Caco-2 (cell line): ENCODE measurements at regions not wholly inside any gene's neighbourhood (a gene's known extent, or its start where the extent isn't known, plus 50 kb on each side); places are given as distances from the start of the nearest gene placed in this dataset.

Experiments used
- BruUV-seq: library from RNA; stranded (reverse); fragments of 400-500 nt; replicated peaks from 2 replicates; lab custom pipeline; 2021; lab: Mats Ljungman, UMichigan
- CTCF ChIA-PET: fragments of 300-600 bp; sonication (Branson Sonifier 250); formaldehyde crosslinking; loops from one replicate; lab custom pipeline; 2022; ENCODE audit warnings: antibody characterized with exemption; lab: Charles Lee
- POLR2A ChIA-PET: fragments of 300-600 bp; sonication (Branson Sonifier 250); formaldehyde crosslinking; loops from one replicate; lab custom pipeline; 2022; ENCODE audit warnings: antibody characterized with exemption; lab: Charles Lee
- DNase-seq, 2 experiments: peaks; one replicate each; pipeline versions ENCODE4 v3.0.0 to v3.0.0-alpha.2; 2020 to 2022
- H3K27me3 ChIP-seq: replicated peaks from 2 replicates; pipeline ENCODE4 v1.6.0; 2011; ENCODE audit warnings: low read length; ENCODE audit not compliant: control insufficient read depth, insufficient read depth
- H3K36me3 ChIP-seq: 2 replicates; pipeline ENCODE4 v1.5.1; 2011; ENCODE audit warnings: low read length; ENCODE audit not compliant: control insufficient read depth, insufficient read depth
- H3K4me1 ChIP-seq: fragments of 250-450 bp; sonication (Bioruptor Pico); 2 replicates; pipeline ENCODE4 v1.5.1; 2020; ENCODE audit warnings: mild to moderate bottlenecking
- H3K4me3 ChIP-seq: 2 replicates; pipeline ENCODE4 v1.5.1; 2011; ENCODE audit warnings: low read depth, mild to moderate bottlenecking, control low read depth, low read length
- H3K9me3 ChIP-seq: fragments of 250-450 bp; sonication (Bioruptor Pico); 2 replicates; pipeline ENCODE4 v1.5.1; 2020; ENCODE audit warnings: mild to moderate bottlenecking, moderate library complexity
- H3K27ac Mint-ChIP-seq: one replicate; pipeline ENCODE4 v1.8.0; 2022; ENCODE audit warnings: mixed read lengths; ENCODE audit not compliant: unreplicated experiment
- H3K27me3 Mint-ChIP-seq: one replicate; pipeline ENCODE4 v1.8.0; 2022; ENCODE audit warnings: mixed read lengths; ENCODE audit not compliant: insufficient read depth, unreplicated experiment
- H3K36me3 Mint-ChIP-seq: one replicate; pipeline ENCODE4 v1.8.0; 2022; ENCODE audit warnings: mild to moderate bottlenecking, mixed read lengths; ENCODE audit not compliant: insufficient read depth, unreplicated experiment
- H3K4me1 Mint-ChIP-seq: one replicate; pipeline ENCODE4 v1.8.0; 2022; ENCODE audit warnings: low read depth, mixed read lengths; ENCODE audit not compliant: unreplicated experiment
- H3K4me3 Mint-ChIP-seq: one replicate; pipeline ENCODE4 v1.8.0; 2022; ENCODE audit warnings: mild to moderate bottlenecking, moderate library complexity, mixed read lengths; ENCODE audit not compliant: unreplicated experiment
- H3K9me3 Mint-ChIP-seq: one replicate; pipeline ENCODE4 v1.8.0; 2022; ENCODE audit warnings: mixed read lengths; ENCODE audit not compliant: unreplicated experiment
- CTCF ChIP-seq, 2 experiments: fragments of 200-600 bp in 1 of 2; IDR thresholded peaks; 1 replicate in 1 of 2; 2 replicates in 1 of 2; pipeline versions ENCODE4 v1.5.1 to v1.8.0; 2011 to 2022; ENCODE audit warnings: antibody characterized with exemption in 1 of 2, control low read depth in 1 of 2, inconsistent platforms in 1 of 2, low read depth in 1 of 2, low read length in 1 of 2, mild to moderate bottlenecking in 1 of 2, moderate library complexity in 1 of 2; ENCODE audit not compliant: insufficient read depth in 1 of 2, severe bottlenecking in 1 of 2, unreplicated experiment in 1 of 2
- intact Hi-C: fragments of 100-400 bp; cut with micrococcal nuclease; formaldehyde crosslinking; loops from one replicate; pipeline ENCODE4 v1.10.0; 2022; ENCODE audit not compliant: unreplicated experiment

GRCh38 chr18:33833842-33834241 is 255.8 kb downstream of the ASXL3 start:
- Mint-ChIP-seq H3K9me3 (no peaks in the 10 kb centered on the region), H3K27me3 (no peaks in the 10 kb centered on the region), H3K4me1 (no peaks in the 10 kb centered on the region), H3K36me3 (no peaks in the 10 kb centered on the region), H3K27ac (no peak overlapping the region), H3K4me3 (no peak overlapping the region)
- no peaks in the 10 kb centered on the region for H3K36me3 ChIP-seq
- H3K27me3 ChIP-seq: no peaks in the 10 kb centered on the region
- ChIA-PET POLR2A (no interaction called here), CTCF (no interaction called here)
- BruUV-seq: no TSS peak
- no peak overlapping the region for H3K4me3 ChIP-seq
- intact Hi-C loops: no loop called here
- no peak for TF ChIP-seq CTCF (IDR thresholded peaks at IDR 0.05; ENCODE audit: insufficient read depth in 1 of 2, low read depth in 1 of 2, low read length in 1 of 2, severe bottlenecking in 1 of 2, unreplicated experiment in 1 of 2)
- no peaks in the 10 kb centered on the region for H3K4me1 ChIP-seq
- no peaks in the 10 kb centered on the region for H3K9me3 ChIP-seq
- no peak for DNase-seq

GRCh38 chr18:33831424-33831823 is 253.4 kb downstream of the ASXL3 start:
- H3K4me3 ChIP-seq: no peak overlapping the region
- no peaks in the 10 kb centered on the region for H3K4me1 ChIP-seq
- Mint-ChIP-seq H3K4me1 (no peaks in the 10 kb centered on the region), H3K4me3 (no peak overlapping the region), H3K27me3 (no peaks in the 10 kb centered on the region), H3K36me3 (no peaks in the 10 kb centered on the region), H3K27ac (no peak overlapping the region), H3K9me3 (no peaks in the 10 kb centered on the region)
- POLR2A ChIA-PET: no interaction called here
- H3K9me3 ChIP-seq: no peaks in the 10 kb centered on the region
- BruUV-seq: no TSS peak
- TF ChIP-seq CTCF (IDR thresholded peaks at IDR 0.05; ENCODE audit: insufficient read depth in 1 of 2, low read depth in 1 of 2, low read length in 1 of 2, severe bottlenecking in 1 of 2, unreplicated experiment in 1 of 2): no peak
- no peaks in the 10 kb centered on the region for H3K27me3 ChIP-seq
- no peaks in the 10 kb centered on the region for H3K36me3 ChIP-seq
- intact Hi-C loops: no loop called here
- CTCF ChIA-PET: no interaction called here
- DNase-seq: no peak

- no peaks in the 10 kb centered on the region for H3K36me3 ChIP-seq
- no peaks in the 10 kb centered on the region for H3K9me3 ChIP-seq
- H3K4me1 Mint-ChIP-seq: no peaks in the 10 kb centered on the region
- no peak overlapping the region for H3K27ac Mint-ChIP-seq
- no peak for TF ChIP-seq CTCF (IDR thresholded peaks at IDR 0.05; ENCODE audit: insufficient read depth in 1 of 2, low read depth in 1 of 2, low read length in 1 of 2, severe bottlenecking in 1 of 2, unreplicated experiment in 1 of 2)
- no peaks in the 10 kb centered on the region for H3K27me3 Mint-ChIP-seq
- POLR2A ChIA-PET: no interaction called here
- H3K36me3 Mint-ChIP-seq: no peaks in the 10 kb centered on the region
- no peaks in the 10 kb centered on the region for H3K9me3 Mint-ChIP-seq
- H3K27me3 ChIP-seq: no peaks in the 10 kb centered on the region
- H3K4me1 ChIP-seq: no peaks in the 10 kb centered on the region
- DNase-seq: no peak
- no peak overlapping the region for H3K4me3 ChIP-seq
- intact Hi-C loops: no loop called here
- no TSS peak for BruUV-seq
- no peak overlapping the region for H3K4me3 Mint-ChIP-seq
- CTCF ChIA-PET: no interaction called here
Measured at GRCh38 chr18:33830213-33830612, 252.2 kb downstream of the ASXL3 start.
